Astrocyte of the spinal cord (primary cell): ENCODE measurements at regions not wholly inside any gene's neighbourhood (a gene's known extent, or its start where the extent isn't known, plus 50 kb on each side); places are given as distances from the start of the nearest gene placed in this dataset.

Source experiments
- DNase-seq: peaks from one replicate; pipeline ENCODE4 v3.0.0; 2011; ENCODE audit warnings: low read depth, low spot score
- H3K4me3 ChIP-seq: 2 replicates; pipeline ENCODE4 v1.5.1; 2011; ENCODE audit warnings: low read depth, mild to moderate bottlenecking, low read length, moderate library complexity
- CTCF ChIP-seq: IDR thresholded peaks from 2 replicates; pipeline ENCODE4 v1.5.1; 2012; ENCODE audit warnings: low read depth, mild to moderate bottlenecking, low read length, inconsistent platforms
- in situ Hi-C: cut with HindIII; loops from 2 replicates; pipeline ENCODE4 v1.10.0; 2017; ENCODE audit warnings: low sequenced_read_pairs

DNA sequence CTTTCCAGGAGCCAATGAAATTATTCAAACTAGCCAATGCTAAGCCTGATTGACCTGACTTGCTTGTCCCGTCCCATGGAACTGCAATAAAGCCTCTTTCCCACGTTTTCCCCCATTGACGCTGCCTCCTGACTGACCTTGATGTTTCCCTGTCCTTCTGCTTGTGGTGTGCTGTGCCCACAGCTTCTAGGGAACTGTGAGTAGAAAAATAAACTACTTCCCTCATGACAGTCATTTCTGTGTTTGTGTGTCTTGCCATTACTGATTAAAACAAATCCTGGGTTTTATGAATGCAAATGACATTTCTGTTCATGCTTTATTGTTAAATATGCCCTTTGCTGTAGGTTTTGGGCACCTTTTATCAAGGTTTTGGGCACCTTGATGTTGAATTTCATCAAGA is 91.3 kb upstream of the ABI1 start:
- no peak for TF ChIP-seq CTCF
- in situ Hi-C loops = no loop called here
- no peak for DNase-seq
- no peak overlapping the region for H3K4me3 ChIP-seq

GRCh38 chr10:26951650-26952049 is 90.9 kb upstream of the ABI1 start:
- DNase-seq = no peak
- TF ChIP-seq CTCF = no peak
- no peak overlapping the region for H3K4me3 ChIP-seq
- in situ Hi-C loops = no loop called here

- in situ Hi-C loops = no loop called here
- no peak for DNase-seq
Observed at GRCh38 chr10:26950934-26951333, 90.2 kb upstream of the ABI1 start.

DNA sequence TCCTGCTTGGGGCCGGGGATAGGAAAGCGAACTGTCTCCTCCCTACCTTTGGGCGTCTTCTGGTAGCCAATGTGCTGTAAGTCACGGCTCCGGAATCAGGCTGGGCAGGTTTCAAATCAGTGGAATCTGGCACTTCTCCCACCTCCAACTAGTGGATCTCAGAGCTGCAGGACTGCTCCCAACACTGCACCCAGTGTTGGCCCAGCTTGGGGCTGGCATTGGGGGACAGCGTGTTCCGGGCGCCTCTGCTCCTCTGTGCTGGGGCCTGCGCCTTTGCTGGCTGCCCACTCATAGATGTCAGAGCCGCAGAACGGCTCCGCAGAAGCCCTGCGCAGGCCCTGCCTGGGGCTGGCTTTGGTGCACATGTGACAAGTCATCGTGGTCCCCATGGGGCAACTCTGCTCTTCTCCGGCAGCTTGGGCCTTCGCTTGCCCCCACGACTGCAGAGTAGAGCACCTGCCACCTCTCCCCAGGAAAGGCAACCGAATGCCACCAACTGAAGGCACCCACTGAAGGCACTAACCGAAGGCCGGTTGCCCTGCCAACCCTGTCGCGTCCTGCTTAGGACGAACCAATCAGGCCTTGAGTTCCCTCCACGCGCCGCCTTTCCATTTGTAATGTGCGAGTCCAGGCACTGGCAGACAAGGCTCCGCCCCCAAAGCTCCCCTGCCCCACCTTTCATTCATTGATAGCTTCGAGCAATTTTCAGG is 85.5 kb upstream of the ABI1 start:
- peak; percentile 15 for DNase-seq
- no peak overlapping the region for H3K4me3 ChIP-seq
- no peak for TF ChIP-seq CTCF
- in situ Hi-C loops = no loop called here

More at GRCh38 chr10:26950934-26951333, 90.2 kb upstream of the ABI1 start:
- no peak for TF ChIP-seq CTCF
- no peak overlapping the region for H3K4me3 ChIP-seq

DNA sequence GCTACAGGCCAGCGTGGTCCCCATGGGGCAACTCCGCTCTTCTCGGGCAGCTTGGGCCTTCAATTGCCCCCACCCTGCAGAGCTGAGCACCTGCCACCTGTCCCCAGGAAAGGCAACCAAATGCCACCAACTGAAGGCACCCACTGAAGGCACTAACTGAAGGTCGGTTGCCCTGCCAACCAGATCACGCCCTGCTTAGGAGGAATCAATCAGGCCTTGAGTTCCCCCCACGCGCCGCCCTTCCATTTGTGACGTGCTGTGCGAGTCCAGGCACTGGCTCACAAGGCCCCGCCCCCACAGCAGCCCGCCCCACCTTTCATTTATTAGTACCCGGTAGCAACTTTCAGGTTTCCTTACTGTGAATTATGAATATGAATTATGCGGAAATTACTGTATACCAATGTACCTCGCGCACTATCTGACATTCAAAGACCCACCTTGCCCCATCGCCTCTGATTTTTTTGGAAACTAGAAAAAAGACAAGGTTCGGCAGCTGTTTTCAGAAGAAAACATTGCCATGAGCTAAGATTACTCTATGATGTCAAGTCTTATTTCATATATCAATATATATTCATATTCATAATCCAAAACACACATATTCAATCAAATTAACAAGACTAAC is 83.6 kb upstream of the ABI1 start:
- in situ Hi-C loops = no loop called here
- no peak overlapping the region for H3K4me3 ChIP-seq
- DNase-seq = no peak
- no peak for TF ChIP-seq CTCF

GRCh38 chr10:26939962-26940354 is 79.2 kb upstream of the ABI1 start:
- in situ Hi-C loops = no loop called here
- TF ChIP-seq CTCF = no peak
- no peak for DNase-seq
- H3K4me3 ChIP-seq = no peak overlapping the region
